ENCODE measurements at regions not wholly inside any gene's neighbourhood (a gene's known extent, or its start where the extent isn't known, plus 50 kb on each side); places are given as distances from the start of the nearest gene placed in this dataset.

GRCh38 chr6:165822501-165822900, 159.5 kb upstream of the PDE10A start:
- peaks cover 0 to 5% (median 1%) of the 10 kb centered on the region in 4 experiments for H3K27me3 ChIP-seq (replicated peaks in 1 of 4; ENCODE audit: control extremely low read depth in 1 of 4, control insufficient read depth in 3 of 4, insufficient read depth in 4 of 4, low read length in 3 of 4)
- H3K79me2 ChIP-seq (ENCODE audit: control insufficient read depth, insufficient read depth, low read length): no peaks in the 10 kb centered on the region
- H3K4me1 ChIP-seq (ENCODE audit: control insufficient read depth in 2 of 2, insufficient read depth in 2 of 2, low read length in 2 of 2): no peaks in the 10 kb centered on the region
- ChIA-PET CTCF (no interaction called here), POLR2A (no interaction called here)
- no peak overlapping the region for H3K4me2 ChIP-seq (replicated peaks; ENCODE audit: low read depth, low read length, poor library complexity, severe bottlenecking)
- no peak overlapping the region for H3K9ac ChIP-seq (ENCODE audit: low read length)
- no peak overlapping the region for H3K27ac Mint-ChIP-seq
- no peaks in the 10 kb centered on the region for H3K9me3 Mint-ChIP-seq (ENCODE audit: insufficient read depth)
- no peak overlapping the region for H3K27ac ChIP-seq (ENCODE audit: low read length in 2 of 2)
- no peaks in the 10 kb centered on the region for H3K36me3 ChIP-seq (replicated peaks in 1 of 2; ENCODE audit: control extremely low read depth in 1 of 2, control insufficient read depth in 1 of 2, extremely low read depth in 1 of 2, insufficient read depth in 2 of 2, low read length in 1 of 2)
- ATAC-seq (ENCODE audit: low read depth) (no peak), DNase-seq (no peak)
- intact Hi-C loops (cut with micrococcal nuclease): no loop called here
- H3K4me3 ChIP-seq (ENCODE audit: control extremely low read depth in 1 of 5, extremely low read depth in 1 of 5, insufficient read depth in 1 of 5, low read depth in 2 of 5, low read length in 4 of 5): no peak overlapping the region
- WGBS (ENCODE audit: insufficient coverage): no CpG with 5 or more reads among the region's 7 CpGs
- H4K20me1 ChIP-seq (ENCODE audit: control insufficient read depth, insufficient read depth, low read length, poor library complexity, severe bottlenecking): no peaks in the 10 kb centered on the region
- H3K4me3 Mint-ChIP-seq: no peak overlapping the region
- H3K4me1 Mint-ChIP-seq: no peaks in the 10 kb centered on the region
- peaks cover 0 to 14% (median 0%) of the 10 kb centered on the region in 3 donors for H3K9me3 ChIP-seq (ENCODE audit: control extremely low read depth in 1 of 3, control insufficient read depth in 2 of 3, insufficient read depth in 1 of 3, low read length in 2 of 3)
- no peak overlapping the region for H2AFZ ChIP-seq (ENCODE audit: insufficient read depth, low read depth, low read length, poor library complexity, severe bottlenecking)
- TF ChIP-seq EZH2 (IDR thresholded peaks at IDR 0.05; ENCODE audit: borderline replicate concordance, insufficient read depth, low read depth, low read length, poor library complexity, severe bottlenecking) (no peak), CTCF (IDR thresholded peaks at IDR 0.05) (no peak)
- peaks cover 23% of the 10 kb centered on the region for H3K27me3 Mint-ChIP-seq

GRCh38 chr6:165821754-165822153, 158.7 kb upstream of the PDE10A start:
- Mint-ChIP-seq H3K9me3 (ENCODE audit: insufficient read depth) (no peaks in the 10 kb centered on the region), H3K4me3 (no peak overlapping the region), H3K27ac (no peak overlapping the region), H3K4me1 (no peaks in the 10 kb centered on the region), H3K27me3 (peaks cover 21% of the 10 kb centered on the region)
- Histone ChIP-seq H3K4me1 (ENCODE audit: control insufficient read depth in 2 of 2, insufficient read depth in 2 of 2, low read length in 2 of 2) (no peaks in the 10 kb centered on the region), H4K20me1 (ENCODE audit: control insufficient read depth, insufficient read depth, low read length, poor library complexity, severe bottlenecking) (no peaks in the 10 kb centered on the region), H2AFZ (ENCODE audit: insufficient read depth, low read depth, low read length, poor library complexity, severe bottlenecking) (no peak overlapping the region), H3K4me2 (replicated peaks; ENCODE audit: low read depth, low read length, poor library complexity, severe bottlenecking) (no peak overlapping the region), H3K9ac (ENCODE audit: low read length) (no peak overlapping the region), H3K27ac (ENCODE audit: low read length in 2 of 2) (no peak overlapping the region), H3K36me3 (replicated peaks in 1 of 2; ENCODE audit: control extremely low read depth in 1 of 2, control insufficient read depth in 1 of 2, extremely low read depth in 1 of 2, insufficient read depth in 2 of 2, low read length in 1 of 2) (no peaks in the 10 kb centered on the region), H3K79me2 (ENCODE audit: control insufficient read depth, insufficient read depth, low read length) (no peaks in the 10 kb centered on the region), H3K9me3 (ENCODE audit: control extremely low read depth in 1 of 3, control insufficient read depth in 2 of 3, insufficient read depth in 1 of 3, low read length in 2 of 3) (peaks cover 0 to 14% (median 0%) of the 10 kb centered on the region in 3 donors), H3K4me3 (ENCODE audit: control extremely low read depth in 1 of 5, extremely low read depth in 1 of 5, insufficient read depth in 1 of 5, low read depth in 2 of 5, low read length in 4 of 5) (no peak overlapping the region), H3K27me3 (replicated peaks in 1 of 4; ENCODE audit: control extremely low read depth in 1 of 4, control insufficient read depth in 3 of 4, insufficient read depth in 4 of 4, low read length in 3 of 4) (peaks cover 0 to 5% (median 1%) of the 10 kb centered on the region in 4 experiments)
- CTCF ChIA-PET: no interaction called here
- 84% methylated on average over 7 of the region's 9 CpGs for WGBS (ENCODE audit: insufficient coverage)
- POLR2A ChIA-PET: no interaction called here
- DNase-seq: no peak
- no peak for ATAC-seq (ENCODE audit: low read depth)
- intact Hi-C loops (cut with micrococcal nuclease): no loop called here
- TF ChIP-seq CTCF (IDR thresholded peaks at IDR 0.05) (no peak), EZH2 (IDR thresholded peaks at IDR 0.05; ENCODE audit: borderline replicate concordance, insufficient read depth, low read depth, low read length, poor library complexity, severe bottlenecking) (no peak)

Data from B cell (primary cell).